ENCODE measurements at regions not wholly inside any gene's neighbourhood (a gene's known extent, or its start where the extent isn't known, plus 50 kb on each side); places are given as distances from the start of the nearest gene placed in this dataset.

- no peak for TF ChIP-seq CTCF (IDR thresholded peaks at IDR 0.05; ENCODE audit: low read depth, low read length)
- Histone ChIP-seq H3K4me3 (ENCODE audit: low read depth, low read length) (no peak overlapping the region), H3K9me3 (peaks cover 4% of the 10 kb centered on the region)
These were observed 50.0 kb upstream of the ABL1 start for GRCh38 chr9:130785053-130785452.

More at GRCh38 chr9:130785053-130785452, 50.0 kb upstream of the ABL1 start:
- no peaks in the 10 kb centered on the region for H3K27me3 ChIP-seq
- no peak for DNase-seq
- peaks cover 12% of the 10 kb centered on the region for H3K4me1 ChIP-seq
- H3K36me3 ChIP-seq, result no peaks in the 10 kb centered on the region

Measured in BE2C (cell line).